Adrenal gland (tissue), 5 donors: ENCODE measurements at regions not wholly inside any gene's neighbourhood (a gene's known extent, or its start where the extent isn't known, plus 50 kb on each side); places are given as distances from the start of the nearest gene placed in this dataset.

Experiments used
- POLR2A ChIP-seq, 2 donors: fragments of 450-650 bp; IDR thresholded peaks; one replicate each; pipeline ENCODE4 v1.6.1; 2017; ENCODE audit warnings: antibody characterized with exemption in 2 of 2, mild to moderate bottlenecking in 2 of 2, moderate library complexity in 1 of 2
- TF ChIP-seq, protein P1 (sequence below), 6 experiments: fragments of 450-650 bp in 4 of 6; fragments of 200-600 bp in 2 of 6; sonication (generic) in 1 of 6; IDR thresholded peaks; 1 replicate in 5 of 6; 2 replicates in 1 of 6; pipeline versions ENCODE4 v1.5.1 to v1.8.0; 2016 to 2021; ENCODE audit warnings: antibody characterized with exemption in 6 of 6, mild to moderate bottlenecking in 2 of 6, moderate library complexity in 1 of 6
- donor health status: DM: no; HTN: no; CAD: no.

DNA sequence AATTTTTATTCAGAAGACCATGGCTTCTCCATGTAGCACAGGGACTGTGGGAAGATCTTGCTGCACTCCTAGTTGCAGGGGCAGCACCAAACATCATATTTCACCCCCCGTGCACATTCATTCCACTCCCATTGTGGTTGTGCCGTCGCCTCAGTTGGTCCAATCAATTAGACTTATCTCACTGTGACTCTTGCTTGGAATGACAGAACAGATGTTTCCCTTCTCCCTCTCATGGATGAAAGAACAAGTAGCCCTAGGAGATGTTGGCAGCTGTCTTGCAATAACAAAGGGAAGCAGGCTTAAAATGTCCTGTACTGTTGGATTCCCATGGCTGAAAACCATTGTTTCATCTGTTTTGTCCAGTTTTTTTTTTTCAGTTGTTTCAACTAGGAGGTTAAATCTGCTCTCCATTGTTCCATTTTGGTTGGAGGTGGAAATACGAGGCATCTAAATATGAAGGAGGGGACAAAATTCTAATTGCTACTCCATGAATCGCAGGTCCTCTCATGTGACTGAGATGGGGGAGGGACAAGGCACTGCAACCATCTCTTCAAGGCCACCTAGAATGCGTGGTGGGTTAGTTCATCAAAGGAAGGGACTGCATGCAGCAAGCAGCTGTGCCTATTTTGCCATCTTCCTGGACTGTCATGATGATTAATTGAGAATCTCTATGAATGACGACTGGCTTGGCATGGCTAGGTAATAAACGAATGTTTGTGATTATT, 214.4 kb downstream of the NSG2 start:
- TF ChIP-seq, protein P1, sequence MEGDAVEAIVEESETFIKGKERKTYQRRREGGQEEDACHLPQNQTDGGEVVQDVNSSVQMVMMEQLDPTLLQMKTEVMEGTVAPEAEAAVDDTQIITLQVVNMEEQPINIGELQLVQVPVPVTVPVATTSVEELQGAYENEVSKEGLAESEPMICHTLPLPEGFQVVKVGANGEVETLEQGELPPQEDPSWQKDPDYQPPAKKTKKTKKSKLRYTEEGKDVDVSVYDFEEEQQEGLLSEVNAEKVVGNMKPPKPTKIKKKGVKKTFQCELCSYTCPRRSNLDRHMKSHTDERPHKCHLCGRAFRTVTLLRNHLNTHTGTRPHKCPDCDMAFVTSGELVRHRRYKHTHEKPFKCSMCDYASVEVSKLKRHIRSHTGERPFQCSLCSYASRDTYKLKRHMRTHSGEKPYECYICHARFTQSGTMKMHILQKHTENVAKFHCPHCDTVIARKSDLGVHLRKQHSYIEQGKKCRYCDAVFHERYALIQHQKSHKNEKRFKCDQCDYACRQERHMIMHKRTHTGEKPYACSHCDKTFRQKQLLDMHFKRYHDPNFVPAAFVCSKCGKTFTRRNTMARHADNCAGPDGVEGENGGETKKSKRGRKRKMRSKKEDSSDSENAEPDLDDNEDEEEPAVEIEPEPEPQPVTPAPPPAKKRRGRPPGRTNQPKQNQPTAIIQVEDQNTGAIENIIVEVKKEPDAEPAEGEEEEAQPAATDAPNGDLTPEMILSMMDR (IDR thresholded peaks at IDR 0.05) = no peak
- no peak for TF ChIP-seq POLR2A (IDR thresholded peaks at IDR 0.05)
